SJSA1 (cell line): ENCODE measurements at regions not wholly inside any gene's neighbourhood (a gene's known extent, or its start where the extent isn't known, plus 50 kb on each side); places are given as distances from the start of the nearest gene placed in this dataset.
A peak's percentile ranks its signal among the peaks of the same experiment; 100 is the strongest.

Experiments used
- DNase-seq, 2 experiments: peaks; one replicate each; pipeline ENCODE4 v3.0.0-alpha.2; 2015 to 2020; ENCODE audit warnings: low spot score in 2 of 2, low read depth in 1 of 2
- H3K27ac ChIP-seq: fragments of 250-450 bp; sonication (Bioruptor Pico); 2 replicates; pipeline ENCODE4 v1.5.1; 2020; ENCODE audit warnings: mild to moderate bottlenecking, moderate library complexity
- H3K27me3 ChIP-seq: fragments of 250-450 bp; sonication (Bioruptor Pico); replicated peaks from 2 replicates; pipeline ENCODE4 v1.5.1; 2020; ENCODE audit warnings: mild to moderate bottlenecking, moderate library complexity
- H3K36me3 ChIP-seq: fragments of 250-450 bp; sonication (Bioruptor Pico); 2 replicates; pipeline ENCODE4 v1.5.1; 2020; ENCODE audit warnings: mild to moderate bottlenecking
- H3K4me1 ChIP-seq: fragments of 250-450 bp; sonication (Bioruptor Pico); replicated peaks from 2 replicates; pipeline ENCODE4 v1.6.1; 2021; ENCODE audit warnings: mild to moderate bottlenecking
- H3K4me3 ChIP-seq: fragments of 250-450 bp; sonication (Bioruptor Pico); 2 replicates; pipeline ENCODE4 v1.5.1; 2020; ENCODE audit warnings: mild to moderate bottlenecking
- H3K9me3 ChIP-seq: fragments of 250-450 bp; sonication (Bioruptor Pico); replicated peaks from 2 replicates; pipeline ENCODE4 v1.5.1; 2020; ENCODE audit warnings: mild to moderate bottlenecking

DNA sequence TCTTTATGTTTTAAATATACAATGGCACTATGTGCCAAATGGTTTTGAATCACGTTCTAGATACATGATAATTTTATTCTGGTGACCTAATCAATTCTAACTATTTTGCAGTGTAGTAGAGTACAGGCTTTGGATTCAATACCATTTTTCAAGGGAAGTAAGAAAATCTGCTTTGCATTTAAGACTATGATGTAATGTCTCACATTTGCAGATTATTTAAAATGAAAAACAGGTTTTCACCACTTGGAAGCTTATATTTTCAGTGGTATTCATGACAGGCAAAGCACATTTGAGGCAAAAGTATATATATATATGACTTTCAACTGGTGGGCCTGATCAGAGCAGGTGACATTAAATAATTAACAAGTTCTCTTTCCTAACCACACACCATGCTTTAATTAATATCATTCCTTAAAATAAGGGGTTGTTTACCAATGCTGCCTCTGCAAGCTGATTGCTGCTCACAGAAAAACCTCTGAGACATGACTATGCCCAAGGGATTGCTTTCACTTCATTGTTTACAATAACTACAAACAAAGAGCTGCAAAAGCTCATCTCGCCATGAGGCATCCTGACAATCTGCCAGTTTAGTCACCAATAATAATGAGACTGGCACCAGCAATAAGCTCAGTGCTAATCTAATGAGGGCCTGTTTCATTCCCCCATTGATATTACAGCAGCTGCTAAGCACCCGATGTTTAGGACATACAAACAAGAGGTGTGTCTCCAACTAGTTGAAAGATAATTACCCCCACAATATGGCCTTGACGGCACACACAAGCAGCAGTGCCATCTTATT, 1176.0 kb upstream of the GJE1 start:
- no peaks in the 10 kb centered on the region for H3K27me3 ChIP-seq
- peak in 1 of 2 experiments; percentile 35 for DNase-seq
- peaks cover 7% of the 10 kb centered on the region; the same call in 1 of the 2 replicates for H3K4me1 ChIP-seq
- no peak overlapping the region for H3K4me3 ChIP-seq
- no peaks in the 10 kb centered on the region for H3K36me3 ChIP-seq
- H3K9me3 ChIP-seq: no peaks in the 10 kb centered on the region
- H3K27ac ChIP-seq: no peak overlapping the region

DNA sequence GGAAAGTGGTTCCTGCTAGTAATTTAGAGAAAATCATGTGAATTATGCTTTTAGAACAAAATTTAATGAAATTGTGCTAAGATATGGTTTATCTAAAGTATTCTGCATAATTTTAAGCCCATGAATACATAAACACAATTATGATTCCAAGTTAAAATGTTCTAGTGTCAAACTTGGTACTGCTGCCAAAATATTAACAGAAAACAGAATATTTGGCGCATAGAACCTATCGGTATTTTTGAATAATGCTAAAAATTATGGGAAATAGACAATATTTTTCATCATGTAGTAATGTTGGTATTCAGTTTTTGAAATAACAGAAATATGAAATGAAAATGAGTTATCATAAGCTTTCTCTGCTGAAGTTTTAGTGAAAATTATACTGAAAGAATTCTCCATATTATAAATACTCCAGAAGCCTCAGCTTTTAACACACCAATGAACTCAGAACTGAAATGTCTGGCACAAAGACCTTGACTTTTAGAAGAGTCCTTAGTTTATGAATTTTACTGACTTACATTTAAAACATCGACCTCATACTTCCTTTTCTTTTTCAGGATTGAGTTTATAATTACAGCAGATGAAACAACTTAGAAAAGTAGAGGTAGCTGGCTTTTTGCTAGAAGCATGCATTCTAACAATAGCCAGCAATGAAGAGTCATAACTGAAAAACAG, 1192.3 kb upstream of the GJE1 start:
- DNase-seq: no peak
- Histone ChIP-seq H3K4me3 (no peak overlapping the region), H3K36me3 (no peaks in the 10 kb centered on the region), H3K9me3 (no peaks in the 10 kb centered on the region), H3K27me3 (no peaks in the 10 kb centered on the region), H3K4me1 (no peaks in the 10 kb centered on the region), H3K27ac (no peak overlapping the region)

DNA sequence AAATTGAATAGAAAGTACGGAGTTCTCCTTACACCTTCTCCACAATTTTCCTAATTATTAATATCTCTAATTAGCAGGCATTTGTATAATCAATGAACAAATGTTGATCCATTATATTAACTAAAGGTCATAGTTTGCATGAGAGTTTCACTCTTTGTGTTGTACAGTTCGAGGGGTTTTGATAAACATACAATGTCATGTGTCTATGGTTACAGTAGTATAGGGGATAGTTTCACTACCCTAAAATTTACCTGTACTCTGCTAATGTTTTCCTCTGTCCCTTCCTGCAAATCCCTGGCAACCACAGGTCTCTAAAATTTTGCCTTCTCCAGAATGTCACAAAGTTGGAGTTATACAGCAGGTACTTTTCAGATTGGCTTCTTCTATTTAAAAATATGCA, 1199.8 kb upstream of the GJE1 start:
- no peaks in the 10 kb centered on the region for H3K9me3 ChIP-seq
- no peak overlapping the region for H3K4me3 ChIP-seq
- H3K4me1 ChIP-seq: no peaks in the 10 kb centered on the region
- no peaks in the 10 kb centered on the region for H3K36me3 ChIP-seq
- no peak overlapping the region for H3K27ac ChIP-seq
- H3K27me3 ChIP-seq: no peaks in the 10 kb centered on the region
- no peak for DNase-seq

DNA sequence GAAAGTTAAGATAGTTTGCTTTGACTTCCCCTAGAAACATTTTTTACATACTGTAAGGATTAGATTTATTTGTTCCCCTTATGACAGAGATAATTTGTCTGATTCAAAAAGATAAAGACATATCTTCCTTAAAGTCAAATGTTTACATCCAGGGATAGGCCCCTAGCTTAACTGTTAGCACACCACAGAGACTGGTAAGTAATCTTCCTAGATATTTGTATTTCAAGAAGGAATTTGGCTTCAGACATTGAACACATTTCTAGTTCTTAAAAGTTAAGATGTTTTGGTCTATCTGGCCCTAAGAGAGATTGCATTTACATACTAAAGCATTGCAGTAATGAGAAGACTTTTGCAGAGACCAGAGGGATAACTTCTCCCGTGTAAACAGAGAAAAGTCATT, 1201.1 kb upstream of the GJE1 start:
- no peaks in the 10 kb centered on the region for H3K9me3 ChIP-seq
- H3K27ac ChIP-seq: no peak overlapping the region
- no peak for DNase-seq
- no peaks in the 10 kb centered on the region for H3K27me3 ChIP-seq
- no peaks in the 10 kb centered on the region for H3K36me3 ChIP-seq
- no peaks in the 10 kb centered on the region for H3K4me1 ChIP-seq
- no peak overlapping the region for H3K4me3 ChIP-seq

DNA sequence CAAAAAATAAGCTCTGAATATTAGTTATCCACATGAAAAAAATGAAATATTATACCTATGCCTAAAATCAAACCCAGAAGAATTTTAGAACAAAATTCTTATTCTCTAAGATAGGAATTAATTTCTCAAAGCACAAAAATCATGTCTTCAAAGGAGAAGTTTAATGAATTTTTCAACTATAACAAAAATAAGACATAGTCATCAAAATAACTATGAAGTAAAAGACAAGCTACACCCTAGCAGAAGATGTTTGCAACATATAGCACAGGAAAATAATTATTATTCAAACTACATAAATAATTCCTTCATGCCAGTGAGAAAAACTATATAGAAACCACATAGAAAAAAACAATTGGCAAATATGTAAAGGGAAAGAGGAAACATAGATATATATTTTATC, 1203.6 kb upstream of the GJE1 start:
- Histone ChIP-seq H3K9me3 (no peaks in the 10 kb centered on the region), H3K27ac (no peak overlapping the region), H3K4me1 (no peaks in the 10 kb centered on the region), H3K4me3 (no peak overlapping the region), H3K27me3 (no peaks in the 10 kb centered on the region), H3K36me3 (no peaks in the 10 kb centered on the region)
- DNase-seq: no peak

DNA sequence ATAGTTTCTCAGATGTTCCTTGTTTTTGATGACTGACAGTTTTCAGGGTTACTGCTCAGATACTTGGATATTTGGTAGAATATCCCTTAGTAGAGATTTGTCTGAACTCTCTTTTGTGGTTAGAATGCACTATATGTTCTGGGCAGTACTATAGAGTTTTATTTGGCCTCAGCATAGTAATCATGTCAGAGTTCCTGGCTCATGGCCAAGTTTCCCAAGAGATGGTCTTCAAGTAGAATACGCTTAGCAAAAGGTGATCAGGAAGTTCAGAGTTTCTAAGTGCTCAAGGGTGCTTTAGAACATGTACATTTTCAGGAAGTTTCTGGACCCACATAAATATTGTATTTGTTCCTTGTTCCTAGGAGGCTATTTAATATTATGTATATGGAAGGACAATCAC, 1209.7 kb upstream of the GJE1 start:
- Histone ChIP-seq H3K27me3 (no peaks in the 10 kb centered on the region), H3K36me3 (no peaks in the 10 kb centered on the region), H3K4me3 (no peak overlapping the region), H3K27ac (no peak overlapping the region), H3K4me1 (no peaks in the 10 kb centered on the region), H3K9me3 (no peaks in the 10 kb centered on the region)
- DNase-seq: no peak

DNA sequence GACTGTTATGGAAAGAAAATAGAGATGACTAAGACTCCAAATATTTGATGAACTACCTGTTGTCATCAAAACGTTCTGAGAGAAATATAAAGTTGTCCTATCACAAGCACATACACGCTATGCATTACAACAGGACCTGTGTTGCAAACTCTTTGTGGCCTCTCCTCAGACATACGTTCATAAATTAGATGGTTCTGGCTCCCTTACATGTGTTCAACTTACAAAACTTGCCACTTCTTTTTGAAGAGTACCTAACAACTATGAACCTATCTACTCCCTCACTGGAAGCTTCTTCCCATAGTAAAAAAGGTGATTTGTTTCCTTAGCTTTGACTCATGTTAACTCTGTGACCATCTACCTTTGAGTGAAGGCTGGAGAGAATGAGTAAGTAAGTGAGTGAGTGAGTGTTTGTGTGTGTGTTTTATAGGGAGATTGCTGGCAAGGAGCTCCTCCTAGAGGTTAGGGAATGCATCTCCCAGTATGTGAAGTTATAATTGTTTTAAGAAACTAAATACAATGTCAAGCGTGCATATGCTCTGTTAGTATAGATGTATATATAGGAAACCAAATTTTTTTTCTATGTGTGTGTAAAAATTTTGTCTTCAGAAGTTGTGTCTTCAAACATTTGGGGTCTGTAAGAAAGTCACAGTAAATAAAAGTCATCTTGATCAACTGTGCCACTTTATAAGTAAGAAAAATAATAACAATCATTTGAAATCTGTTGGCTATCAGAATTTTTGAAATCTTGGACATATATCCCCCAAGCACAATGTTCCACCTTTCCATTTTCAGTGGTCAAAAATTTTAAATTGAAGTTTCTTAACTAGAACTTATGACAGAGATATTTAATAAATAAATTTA, 1211.1 kb upstream of the GJE1 start:
- peak in 1 of 2 experiments; percentile 46 for DNase-seq
- Histone ChIP-seq H3K4me3 (no peak overlapping the region), H3K4me1 (no peaks in the 10 kb centered on the region), H3K9me3 (no peaks in the 10 kb centered on the region), H3K27me3 (no peaks in the 10 kb centered on the region), H3K27ac (no peak overlapping the region), H3K36me3 (no peaks in the 10 kb centered on the region)

DNA sequence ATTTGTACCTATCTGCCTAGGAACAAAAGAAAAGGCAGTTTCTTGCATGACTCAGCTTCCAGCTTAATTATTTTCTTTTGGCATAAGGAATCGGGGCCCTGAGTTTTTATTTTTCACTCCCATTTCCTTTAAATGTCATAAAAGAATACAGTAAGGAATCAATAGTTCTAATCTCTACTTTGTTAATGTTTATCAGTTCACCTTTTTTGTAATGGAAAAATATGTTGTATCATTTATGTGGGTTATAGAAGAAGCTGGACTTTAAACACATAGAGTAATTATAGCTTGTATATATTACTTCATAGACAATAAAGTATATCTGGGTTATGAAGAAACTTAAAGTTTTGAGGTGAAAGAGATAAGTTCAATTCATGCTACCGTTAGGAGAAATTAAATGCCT, 1214.8 kb upstream of the GJE1 start:
- Histone ChIP-seq H3K27me3 (no peaks in the 10 kb centered on the region), H3K36me3 (no peaks in the 10 kb centered on the region), H3K4me1 (no peaks in the 10 kb centered on the region), H3K27ac (no peak overlapping the region), H3K9me3 (no peaks in the 10 kb centered on the region), H3K4me3 (no peak overlapping the region)
- no peak for DNase-seq

DNA sequence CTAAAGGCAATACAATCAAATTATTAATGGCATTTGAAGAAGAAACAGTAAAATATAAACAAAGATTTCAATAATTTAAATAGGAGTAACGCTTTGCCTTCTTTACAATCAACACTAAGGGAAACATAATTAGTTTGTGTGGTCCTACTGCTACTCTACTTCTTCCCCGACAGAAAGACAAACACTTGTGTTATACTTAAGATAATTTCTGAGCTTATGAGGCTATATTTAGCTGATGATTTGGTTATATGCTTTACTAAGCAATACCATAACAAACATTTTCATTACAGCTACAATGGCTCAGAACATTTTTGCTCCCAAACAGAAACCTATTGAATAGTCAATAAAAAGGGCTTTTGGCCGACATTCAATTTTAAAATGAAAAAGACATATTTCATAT, 1217.2 kb upstream of the GJE1 start:
- H3K4me1 ChIP-seq: no peaks in the 10 kb centered on the region
- no peaks in the 10 kb centered on the region for H3K36me3 ChIP-seq
- H3K27me3 ChIP-seq: no peaks in the 10 kb centered on the region
- no peaks in the 10 kb centered on the region for H3K9me3 ChIP-seq
- DNase-seq: no peak
- H3K4me3 ChIP-seq: no peak overlapping the region
- no peak overlapping the region for H3K27ac ChIP-seq

DNA sequence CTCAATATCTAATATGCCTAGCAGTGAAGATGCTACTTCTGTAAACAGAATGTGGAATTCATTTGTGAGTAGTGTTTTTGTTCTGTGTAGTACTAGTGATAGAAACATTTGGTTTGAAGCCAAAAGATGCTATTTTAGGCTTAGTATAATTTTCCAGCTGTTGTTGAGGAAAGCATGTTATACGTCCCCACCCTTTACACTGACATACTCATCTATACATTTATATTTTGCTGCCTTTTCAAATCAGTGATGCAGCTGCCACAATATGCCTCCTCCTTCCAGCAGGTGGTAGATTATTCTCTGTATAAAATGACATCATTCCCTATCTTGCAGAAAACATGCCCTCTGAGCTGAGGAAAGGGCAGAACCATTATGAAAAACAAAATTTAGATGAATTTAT, 1217.6 kb upstream of the GJE1 start:
- Histone ChIP-seq H3K4me3 (no peak overlapping the region), H3K27me3 (no peaks in the 10 kb centered on the region), H3K36me3 (no peaks in the 10 kb centered on the region), H3K9me3 (no peaks in the 10 kb centered on the region), H3K4me1 (no peaks in the 10 kb centered on the region), H3K27ac (no peak overlapping the region)
- no peak for DNase-seq

DNA sequence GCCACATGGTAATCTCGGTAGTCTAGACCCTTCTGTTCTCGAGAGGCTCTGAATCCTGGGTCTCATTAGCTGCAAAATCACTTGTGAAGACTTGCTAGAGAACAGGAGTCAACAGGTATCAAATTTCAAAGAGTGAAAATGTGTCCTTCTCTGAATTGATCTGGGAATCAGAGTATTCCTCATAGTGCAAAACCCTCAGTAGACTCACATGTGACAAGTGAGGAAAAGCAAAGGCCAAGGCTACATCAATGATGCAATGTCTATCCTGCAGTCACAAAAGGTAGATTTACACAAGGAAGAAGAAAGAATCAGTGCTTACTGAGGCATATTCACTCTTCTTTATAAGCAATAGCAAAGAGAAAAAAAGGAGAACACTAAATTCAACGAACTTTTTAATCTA, 1220.0 kb upstream of the GJE1 start:
- H3K4me3 ChIP-seq: no peak overlapping the region
- no peaks in the 10 kb centered on the region for H3K9me3 ChIP-seq
- no peak overlapping the region for H3K27ac ChIP-seq
- no peaks in the 10 kb centered on the region for H3K4me1 ChIP-seq
- no peaks in the 10 kb centered on the region for H3K27me3 ChIP-seq
- H3K36me3 ChIP-seq: no peaks in the 10 kb centered on the region
- DNase-seq: no peak

DNA sequence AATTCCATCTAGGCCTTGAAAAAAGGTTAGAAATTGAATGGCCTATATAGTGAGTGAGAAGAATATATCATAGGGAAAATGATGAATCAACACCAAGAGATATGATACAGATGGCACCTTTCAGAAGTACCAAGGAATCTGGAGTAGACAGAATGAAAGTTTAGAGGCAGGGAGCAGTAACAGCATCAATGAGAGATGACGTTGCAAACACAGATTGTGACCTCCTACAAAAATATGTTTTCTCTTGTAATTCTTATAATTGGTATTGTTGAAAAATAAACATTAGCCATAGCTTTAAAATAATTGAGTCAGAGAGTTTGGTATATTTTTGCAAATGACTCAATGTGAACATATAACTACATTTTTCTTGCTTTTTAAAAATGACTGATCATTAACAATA, 1223.1 kb upstream of the GJE1 start:
- DNase-seq: no peak
- no peaks in the 10 kb centered on the region for H3K4me1 ChIP-seq
- H3K4me3 ChIP-seq: no peak overlapping the region
- H3K36me3 ChIP-seq: no peaks in the 10 kb centered on the region
- no peaks in the 10 kb centered on the region for H3K9me3 ChIP-seq
- no peak overlapping the region for H3K27ac ChIP-seq
- no peaks in the 10 kb centered on the region for H3K27me3 ChIP-seq

DNA sequence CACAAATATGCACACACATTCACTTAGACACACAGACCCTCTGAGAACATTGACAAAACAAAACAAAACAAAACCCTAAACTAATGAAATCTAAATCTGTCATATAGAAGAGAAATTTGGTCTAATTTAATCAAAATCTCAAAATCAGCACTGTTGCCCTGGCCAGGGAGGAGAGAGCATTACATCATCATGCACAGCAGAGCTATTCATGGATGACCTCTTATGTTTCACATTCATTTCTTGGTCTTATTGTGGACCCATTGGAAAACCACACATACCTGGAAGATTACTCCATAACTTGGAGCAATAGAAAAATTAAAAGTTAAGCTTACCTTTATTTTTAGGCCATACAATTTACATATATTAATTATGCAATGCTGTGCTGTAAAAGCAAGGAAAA, 1223.6 kb upstream of the GJE1 start:
- Histone ChIP-seq H3K36me3 (no peaks in the 10 kb centered on the region), H3K27me3 (no peaks in the 10 kb centered on the region), H3K9me3 (no peaks in the 10 kb centered on the region), H3K4me1 (no peaks in the 10 kb centered on the region), H3K27ac (no peak overlapping the region), H3K4me3 (no peak overlapping the region)
- DNase-seq: no peak

DNA sequence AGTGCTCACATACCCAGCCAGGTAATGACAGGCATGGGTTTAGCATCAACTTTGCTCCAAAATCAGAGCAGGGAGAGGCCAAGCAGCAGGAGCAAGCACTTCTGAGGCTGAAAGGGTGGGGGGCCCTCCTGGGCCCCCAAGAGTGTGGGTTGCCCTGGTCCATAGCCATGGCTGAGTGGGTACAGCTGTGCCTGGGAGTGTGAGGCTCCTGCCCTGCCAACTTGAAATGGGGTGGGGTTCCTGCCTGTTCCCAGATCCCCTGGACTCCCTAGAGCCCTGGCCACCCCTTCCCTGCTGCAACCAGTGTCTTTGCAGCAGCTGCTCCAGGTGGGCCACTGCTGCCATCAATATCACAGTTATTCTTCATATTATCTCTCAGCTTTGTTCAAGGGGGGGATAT, 1224.2 kb upstream of the GJE1 start:
- Histone ChIP-seq H3K27me3 (no peaks in the 10 kb centered on the region), H3K36me3 (no peaks in the 10 kb centered on the region), H3K4me1 (no peaks in the 10 kb centered on the region), H3K27ac (no peak overlapping the region), H3K4me3 (no peak overlapping the region), H3K9me3 (no peaks in the 10 kb centered on the region)
- DNase-seq: no peak
